K562 (cell line): ENCODE measurements at regions not wholly inside any gene's neighbourhood (a gene's known extent, or its start where the extent isn't known, plus 50 kb on each side); places are given as distances from the start of the nearest gene placed in this dataset.

ENCODE experiments used
- ATAC-seq: fragments of 200-7000 bp; cut with Tn5 transposase; 3 replicates; pipeline ENCODE4 v1.9.1; 2020; ENCODE audit warnings: moderate library complexity
- BruUV-seq: library from RNA; stranded (reverse); fragments of 400-500 nt; replicated peaks from 2 replicates; lab custom pipeline; 2021; lab: Mats Ljungman, UMichigan
- CTCF ChIA-PET: fragments of 300-600 bp; formaldehyde crosslinking; extraction: SDS; loops from one replicate; lab custom pipeline; 2021; ENCODE audit warnings: low intra/inter-chr PET ratio; lab: Yijun Ruan, JAX
- POLR2A ChIA-PET: fragments of 300-600, 350-650 bp; sonication (Branson Sonifier 250); formaldehyde crosslinking; extraction: SDS; loops from one replicate; lab custom pipeline; 2021; ENCODE audit warnings: antibody characterized with exemption, inconsistent platforms; lab: Yijun Ruan, JAX
- DNase-seq, 4 experiments: peaks; one replicate each; pipeline versions ENCODE4 v3.0.0 to v3.0.0-alpha.2; 2011 to 2018; ENCODE audit warnings: low spot score in 3 of 4, mixed read lengths in 3 of 4; ENCODE audit errors: extremely low read depth in 1 of 4
- FAIRE-seq: peaks from 2 replicates; lab custom pipeline; 2011; peaks lifted over from hg19 to GRCh38; lab: Jason Lieb, UNC
- H2AFZ ChIP-seq: 2 replicates; pipeline ENCODE4 v1.6.0; 2011; ENCODE audit warnings: low read depth, low read length, control low read depth, inconsistent platforms
- H3K27ac ChIP-seq: fragments of 200-600 bp; 3 replicates; pipeline ENCODE4 v1.8.0; 2011; ENCODE audit warnings: low read depth, mild to moderate bottlenecking, control low read depth, inconsistent platforms, low read length, moderate library complexity, mixed read lengths; ENCODE audit errors: extremely low read depth
- H3K27me3 ChIP-seq, 2 experiments: fragments of 300-600 bp in 1 of 2; 2 replicates in 1 of 2; 3 replicates in 1 of 2; pipeline versions ENCODE4 v1.6.0 to v1.8.0; 2011; ENCODE audit warnings: inconsistent platforms in 2 of 2, low read length in 2 of 2, mild to moderate bottlenecking in 1 of 2, mixed read lengths in 1 of 2, moderate library complexity in 1 of 2; ENCODE audit not compliant: control insufficient read depth in 2 of 2, insufficient read depth in 2 of 2
- H3K36me3 ChIP-seq: fragments of 300-600 bp; 3 replicates; pipeline ENCODE4 v1.8.0; 2011; ENCODE audit warnings: mild to moderate bottlenecking, low read length, inconsistent platforms; ENCODE audit not compliant: control insufficient read depth, insufficient read depth
- H3K4me1 ChIP-seq, 2 experiments: fragments of 200-600 bp in 1 of 2; replicated peaks in 1 of 2; 2 replicates in 1 of 2; 3 replicates in 1 of 2; pipeline versions ENCODE4 v1.5.1 to v1.8.0; 2011; ENCODE audit warnings: inconsistent platforms in 2 of 2, low read length in 2 of 2, mild to moderate bottlenecking in 1 of 2, mixed read lengths in 1 of 2, moderate library complexity in 1 of 2; ENCODE audit not compliant: control insufficient read depth in 2 of 2, insufficient read depth in 2 of 2
- H3K4me2 ChIP-seq: 2 replicates; pipeline ENCODE4 v1.6.1; 2011; ENCODE audit warnings: low read length, control low read depth, inconsistent platforms, mixed read lengths; ENCODE audit not compliant: insufficient read depth
- H3K4me3 ChIP-seq: fragments of 200-600 bp; sonication (generic), shearing (Covaris generic); 2 replicates; pipeline ENCODE4 v1.5.1; 2016; ENCODE audit warnings: control low read depth, inconsistent platforms
- H3K79me2 ChIP-seq: fragments of 200-600 bp; 3 replicates; pipeline ENCODE4 v1.8.0; 2011; ENCODE audit warnings: low read length, inconsistent platforms; ENCODE audit not compliant: control insufficient read depth, insufficient read depth
- H3K9ac ChIP-seq, 2 experiments: 2 replicates each; pipeline versions ENCODE4 v1.6.0 to v1.6.1; 2011; ENCODE audit warnings: low read depth in 2 of 2, low read length in 2 of 2, control low read depth in 1 of 2, inconsistent platforms in 1 of 2, mild to moderate bottlenecking in 1 of 2, mixed read lengths in 1 of 2; ENCODE audit not compliant: insufficient read depth in 1 of 2
- H3K9me1 ChIP-seq: one replicate; pipeline ENCODE4 v1.6.0; 2011; ENCODE audit warnings: inconsistent platforms, mild to moderate bottlenecking, low read length, moderate library complexity; ENCODE audit not compliant: control insufficient read depth, insufficient read depth
- H3K9me3 ChIP-seq: replicated peaks from 2 replicates; pipeline ENCODE4 v1.5.1; 2011; ENCODE audit warnings: low read depth, low read length, inconsistent platforms; ENCODE audit not compliant: control insufficient read depth, insufficient read depth
- H4K20me1 ChIP-seq: replicated peaks from 2 replicates; pipeline ENCODE4 v1.6.1; 2011; ENCODE audit warnings: low read length, inconsistent platforms, mixed read lengths; ENCODE audit not compliant: control insufficient read depth, insufficient read depth
- CREBBP ChIP-seq: IDR thresholded peaks from one replicate; pipeline ENCODE4 v1.6.1; 2012; ENCODE audit warnings: low read depth, mild to moderate bottlenecking, control low read depth, inconsistent platforms, low read length
- ELF2 ChIP-seq: fragments of 250-450 bp; sonication (Bioruptor Pico); IDR thresholded peaks from 2 replicates; pipeline ENCODE4 v1.5.0; 2021; ENCODE audit warnings: mild to moderate bottlenecking
- FOXA1 ChIP-seq: fragments of 450-650 bp; IDR thresholded peaks from 2 replicates; pipeline ENCODE4 v1.6.1; 2016; ENCODE audit warnings: mild to moderate bottlenecking, borderline replicate concordance
- HMGN3 ChIP-seq: IDR thresholded peaks from 2 replicates; pipeline ENCODE4 v1.6.1; 2011; ENCODE audit warnings: borderline replicate concordance, low read depth, mild to moderate bottlenecking, mixed read lengths, low read length; ENCODE audit not compliant: insufficient read length; ENCODE audit errors: extremely low read depth
- NR2C1 ChIP-seq, 2 experiments: fragments of 450-650 bp; IDR thresholded peaks; 2 replicates each; pipeline ENCODE4 v1.6.1; 2017; ENCODE audit warnings: mild to moderate bottlenecking in 2 of 2, antibody characterized with exemption in 1 of 2, inconsistent platforms in 1 of 2, missing compliant biosample characterization in 1 of 2, missing genetic modification characterization in 1 of 2
- NR2F6 ChIP-seq: fragments of 450-650 bp; formaldehyde crosslinking; IDR thresholded peaks from 2 replicates; pipeline ENCODE4 v1.4.0; 2020; ENCODE audit warnings: mild to moderate bottlenecking
- SLC30A9 ChIP-seq: fragments of 250-450 bp; sonication (Bioruptor Pico); IDR thresholded peaks from 2 replicates; pipeline ENCODE4 v1.8.0; 2022; ENCODE audit warnings: mild to moderate bottlenecking, moderate library complexity
- ZNF140 ChIP-seq: fragments of 250-450 bp; sonication (Bioruptor Pico); IDR thresholded peaks from 2 replicates; pipeline ENCODE4 v1.8.0; 2021; ENCODE audit warnings: moderate library complexity, mild to moderate bottlenecking, inconsistent platforms
- ZNF224 ChIP-seq: sonication (generic); formaldehyde crosslinking; IDR thresholded peaks from 2 replicates; pipeline ENCODE4 v1.8.0; 2022; ENCODE audit warnings: mild to moderate bottlenecking, missing genetic modification reagents
- ZNF586 ChIP-seq: fragments of 450-650 bp; formaldehyde crosslinking; conservative IDR thresholded peaks from 2 replicates; pipeline ENCODE4 v1.4.0; 2020; ENCODE audit warnings: mild to moderate bottlenecking, moderate library complexity
- WGBS: fragments of 100-300 bp; shearing (Covaris generic); methylation state at CpG from one replicate; pipeline ENCODE4 v1.1.6; 2016; ENCODE audit warnings: low coverage, mixed read lengths; ENCODE audit not compliant: insufficient coverage; ENCODE audit errors: missing lambda C conversion rate; 5-methylcytosine and 5-hydroxymethylcytosine counted together
- in situ Hi-C: fragments of 300-500 bp; cut with MboI; formaldehyde crosslinking; loops from 4 replicates; pipeline ENCODE4 v1.15.0; 2018; ENCODE audit warnings: inconsistent platforms, mixed read lengths
- intact Hi-C: fragments of 100-400 bp; cut with micrococcal nuclease; formaldehyde crosslinking; loops from 2 replicates; pipeline ENCODE4 v1.14.2; 2022
- TF ChIP-seq, protein P1 (sequence below): fragments of 200-800 bp; sonication (Bioruptor generic); IDR thresholded peaks from 2 replicates; pipeline ENCODE4 v1.6.1; 2017; ENCODE audit warnings: missing genetic modification characterization, missing compliant biosample characterization
- TF ChIP-seq, protein P2 (sequence below): fragments of 450-650 bp; formaldehyde crosslinking; conservative IDR thresholded peaks from 2 replicates; pipeline ENCODE4 v1.4.0; 2022; ENCODE audit warnings: mild to moderate bottlenecking, missing genetic modification characterization
- TF ChIP-seq, protein P3 (sequence below): IDR thresholded peaks from 2 replicates; pipeline ENCODE4 v1.6.1; 2012; ENCODE audit warnings: low read depth, low read length, improper control_type of control experiment, borderline replicate concordance
- TF ChIP-seq, protein P4 (sequence below): fragments of 250-450 bp; sonication (Bioruptor Pico); IDR thresholded peaks from 2 replicates; pipeline ENCODE4 v1.4.0; 2020; ENCODE audit warnings: mild to moderate bottlenecking, moderate library complexity

DNA sequence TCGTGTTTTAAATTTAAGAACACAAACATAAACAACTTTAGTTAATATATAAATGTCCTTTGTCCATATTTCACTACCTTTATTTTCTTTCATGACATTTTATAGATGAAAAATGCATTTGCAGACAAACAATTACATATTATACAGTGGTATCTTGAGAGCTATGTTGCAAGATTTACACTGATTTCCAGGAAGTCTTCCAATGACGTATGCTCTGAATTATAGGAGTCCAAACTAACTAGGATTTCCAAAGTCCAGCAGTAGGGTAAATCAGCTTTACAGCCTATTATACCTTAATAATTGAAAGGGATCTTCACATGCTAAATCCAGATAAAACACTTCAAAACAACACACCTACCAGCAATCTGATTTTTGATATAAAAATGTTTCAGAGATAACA, 69.4 kb downstream of the HYCC1 start:
- FAIRE-seq, result no peak
- in situ Hi-C loops, result no loop called here
- Histone ChIP-seq H3K79me2 (no peaks in the 10 kb centered on the region), H2AFZ (no peak overlapping the region), H3K27ac (no peak overlapping the region), H3K4me3 (no peak overlapping the region), H4K20me1 (no peaks in the 10 kb centered on the region), H3K27me3 (no peaks in the 10 kb centered on the region), H3K9me3 (no peaks in the 10 kb centered on the region), H3K4me1 (no peaks in the 10 kb centered on the region), H3K36me3 (peaks cover 19% of the 10 kb centered on the region; the same call in 2 of the 3 replicates), H3K9ac (no peak overlapping the region), H3K4me2 (no peak overlapping the region), H3K9me1 (no peaks in the 10 kb centered on the region)
- WGBS, result 52% methylated on average over 2 of the region's 2 CpGs
- BruUV-seq, result no TSS peak
- intact Hi-C loops, result no loop called here
- POLR2A ChIA-PET, result interaction anchor here (1.1 to 2.4 kb wide), 2 partner anchors 8 to 25 kb away, joined by 3 to 10 read pairs; no protein-coding TSS in a partner anchor
- CTCF ChIA-PET, result no interaction called here
- ATAC-seq, result no peak
- no peak for DNase-seq
- TF ChIP-seq CREBBP (no peak), HMGN3 (no peak), ZNF140 (CRISPR knock-in tag) (no peak), NR2C1 (IDR thresholded peaks at IDR 0.05) (no peak), NR2C1 (tag; IDR thresholded peaks at IDR 0.05) (no peak), SLC30A9 (CRISPR knock-in tag) (no peak), ZNF224 (CRISPR knock-in tag) (no peak), ZNF586 (CRISPR knock-in tag) (no peak), ELF2 (no peak), FOXA1 (no peak), NR2F6 (CRISPR knock-in tag) (no peak)
- TF ChIP-seq, protein P1, sequence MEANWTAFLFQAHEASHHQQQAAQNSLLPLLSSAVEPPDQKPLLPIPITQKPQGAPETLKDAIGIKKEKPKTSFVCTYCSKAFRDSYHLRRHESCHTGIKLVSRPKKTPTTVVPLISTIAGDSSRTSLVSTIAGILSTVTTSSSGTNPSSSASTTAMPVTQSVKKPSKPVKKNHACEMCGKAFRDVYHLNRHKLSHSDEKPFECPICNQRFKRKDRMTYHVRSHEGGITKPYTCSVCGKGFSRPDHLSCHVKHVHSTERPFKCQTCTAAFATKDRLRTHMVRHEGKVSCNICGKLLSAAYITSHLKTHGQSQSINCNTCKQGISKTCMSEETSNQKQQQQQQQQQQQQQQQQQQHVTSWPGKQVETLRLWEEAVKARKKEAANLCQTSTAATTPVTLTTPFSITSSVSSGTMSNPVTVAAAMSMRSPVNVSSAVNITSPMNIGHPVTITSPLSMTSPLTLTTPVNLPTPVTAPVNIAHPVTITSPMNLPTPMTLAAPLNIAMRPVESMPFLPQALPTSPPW (CRISPR knock-in tag), result no peak
- TF ChIP-seq, protein P2, sequence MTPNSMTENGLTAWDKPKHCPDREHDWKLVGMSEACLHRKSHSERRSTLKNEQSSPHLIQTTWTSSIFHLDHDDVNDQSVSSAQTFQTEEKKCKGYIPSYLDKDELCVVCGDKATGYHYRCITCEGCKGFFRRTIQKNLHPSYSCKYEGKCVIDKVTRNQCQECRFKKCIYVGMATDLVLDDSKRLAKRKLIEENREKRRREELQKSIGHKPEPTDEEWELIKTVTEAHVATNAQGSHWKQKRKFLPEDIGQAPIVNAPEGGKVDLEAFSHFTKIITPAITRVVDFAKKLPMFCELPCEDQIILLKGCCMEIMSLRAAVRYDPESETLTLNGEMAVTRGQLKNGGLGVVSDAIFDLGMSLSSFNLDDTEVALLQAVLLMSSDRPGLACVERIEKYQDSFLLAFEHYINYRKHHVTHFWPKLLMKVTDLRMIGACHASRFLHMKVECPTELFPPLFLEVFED (CRISPR knock-in tag), result no peak
- TF ChIP-seq, protein P3, sequence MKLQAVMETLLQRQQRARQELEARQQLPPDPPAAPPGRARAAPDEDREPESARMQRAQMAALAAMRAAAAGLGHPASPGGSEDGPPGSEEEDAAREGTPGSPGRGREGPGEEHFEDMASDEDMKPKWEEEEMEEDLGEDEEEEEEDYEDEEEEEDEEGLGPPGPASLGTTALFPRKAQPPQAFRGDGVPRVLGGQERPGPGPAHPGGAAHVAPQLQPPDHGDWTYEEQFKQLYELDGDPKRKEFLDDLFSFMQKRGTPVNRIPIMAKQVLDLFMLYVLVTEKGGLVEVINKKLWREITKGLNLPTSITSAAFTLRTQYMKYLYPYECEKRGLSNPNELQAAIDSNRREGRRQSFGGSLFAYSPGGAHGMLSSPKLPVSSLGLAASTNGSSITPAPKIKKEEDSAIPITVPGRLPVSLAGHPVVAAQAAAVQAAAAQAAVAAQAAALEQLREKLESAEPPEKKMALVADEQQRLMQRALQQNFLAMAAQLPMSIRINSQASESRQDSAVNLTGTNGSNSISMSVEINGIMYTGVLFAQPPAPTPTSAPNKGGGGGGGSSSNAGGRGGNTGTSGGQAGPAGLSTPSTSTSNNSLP, result no peak
- TF ChIP-seq, protein P4, sequence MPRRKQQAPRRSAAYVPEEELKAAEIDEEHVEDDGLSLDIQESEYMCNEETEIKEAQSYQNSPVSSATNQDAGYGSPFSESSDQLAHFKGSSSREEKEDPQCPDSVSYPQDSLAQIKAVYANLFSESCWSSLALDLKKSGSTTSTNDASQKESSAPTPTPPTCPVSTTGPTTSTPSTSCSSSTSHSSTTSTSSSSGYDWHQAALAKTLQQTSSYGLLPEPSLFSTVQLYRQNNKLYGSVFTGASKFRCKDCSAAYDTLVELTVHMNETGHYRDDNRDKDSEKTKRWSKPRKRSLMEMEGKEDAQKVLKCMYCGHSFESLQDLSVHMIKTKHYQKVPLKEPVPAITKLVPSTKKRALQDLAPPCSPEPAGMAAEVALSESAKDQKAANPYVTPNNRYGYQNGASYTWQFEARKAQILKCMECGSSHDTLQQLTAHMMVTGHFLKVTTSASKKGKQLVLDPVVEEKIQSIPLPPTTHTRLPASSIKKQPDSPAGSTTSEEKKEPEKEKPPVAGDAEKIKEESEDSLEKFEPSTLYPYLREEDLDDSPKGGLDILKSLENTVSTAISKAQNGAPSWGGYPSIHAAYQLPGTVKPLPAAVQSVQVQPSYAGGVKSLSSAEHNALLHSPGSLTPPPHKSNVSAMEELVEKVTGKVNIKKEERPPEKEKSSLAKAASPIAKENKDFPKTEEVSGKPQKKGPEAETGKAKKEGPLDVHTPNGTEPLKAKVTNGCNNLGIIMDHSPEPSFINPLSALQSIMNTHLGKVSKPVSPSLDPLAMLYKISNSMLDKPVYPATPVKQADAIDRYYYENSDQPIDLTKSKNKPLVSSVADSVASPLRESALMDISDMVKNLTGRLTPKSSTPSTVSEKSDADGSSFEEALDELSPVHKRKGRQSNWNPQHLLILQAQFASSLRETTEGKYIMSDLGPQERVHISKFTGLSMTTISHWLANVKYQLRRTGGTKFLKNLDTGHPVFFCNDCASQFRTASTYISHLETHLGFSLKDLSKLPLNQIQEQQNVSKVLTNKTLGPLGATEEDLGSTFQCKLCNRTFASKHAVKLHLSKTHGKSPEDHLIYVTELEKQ (CRISPR knock-in tag), result no peak
